Lung (tissue), 11 donors: ENCODE measurements at regions not wholly inside any gene's neighbourhood (a gene's known extent, or its start where the extent isn't known, plus 50 kb on each side); places are given as distances from the start of the nearest gene placed in this dataset.

Source experiments
- ATAC-seq: fragments of 200-7000 bp; cut with Tn5 transposase; one replicate; pipeline ENCODE4 v1.9.1; 2020; ENCODE audit warnings: moderate number of reproducible peaks; ENCODE audit not compliant: insufficient read depth, low FRiP score
- DNase-seq, 3 donors: peaks; one replicate each; pipeline ENCODE4 v3.0.0-alpha.2; 2013 to 2017
- H3K27ac ChIP-seq, 2 donors: one replicate each; pipeline ENCODE4 v1.5.1; 2013; ENCODE audit warnings: mild to moderate bottlenecking in 2 of 2, moderate library complexity in 2 of 2, control low read depth in 1 of 2, inconsistent platforms in 1 of 2, low read depth in 1 of 2, low read length in 1 of 2
- H3K27me3 ChIP-seq, 3 donors: one replicate each; pipeline ENCODE4 v1.5.1; 2013; ENCODE audit warnings: low read length in 2 of 3; ENCODE audit not compliant: control insufficient read depth in 3 of 3, insufficient read depth in 3 of 3
- H3K36me3 ChIP-seq, 4 donors: one replicate each; pipeline ENCODE4 v1.5.1; 2013; ENCODE audit warnings: low read length in 4 of 4, mild to moderate bottlenecking in 1 of 4, moderate library complexity in 1 of 4; ENCODE audit not compliant: control insufficient read depth in 4 of 4, insufficient read depth in 4 of 4
- H3K4me1 ChIP-seq, 5 donors: one replicate each; pipeline ENCODE4 v1.5.1; 2013; ENCODE audit warnings: low read length in 5 of 5, mild to moderate bottlenecking in 2 of 5, moderate library complexity in 1 of 5; ENCODE audit not compliant: control insufficient read depth in 5 of 5, insufficient read depth in 5 of 5
- H3K4me3 ChIP-seq: one replicate; pipeline ENCODE4 v1.5.1; 2013; ENCODE audit warnings: mild to moderate bottlenecking, control low read depth, moderate library complexity
- H3K9ac ChIP-seq, 2 donors: one replicate each; pipeline ENCODE4 v1.5.1; 2013; ENCODE audit warnings: low read length in 2 of 2, control low read depth in 1 of 2; ENCODE audit not compliant: insufficient read depth in 1 of 2
- H3K9me3 ChIP-seq, 4 donors: one replicate each; pipeline ENCODE4 v1.5.1; 2013; ENCODE audit warnings: low read length in 3 of 4, mild to moderate bottlenecking in 1 of 4, moderate library complexity in 1 of 4; ENCODE audit not compliant: control insufficient read depth in 4 of 4, insufficient read depth in 3 of 4
- CTCF ChIP-seq: IDR thresholded peaks from 2 replicates; pipeline ENCODE4 v1.5.1; 2012; ENCODE audit warnings: mild to moderate bottlenecking; ENCODE audit errors: control extremely low read depth, extremely low read depth
- WGBS, 2 donors: extraction: QIAGEN DNeasy Blood & Tissue Kit; methylation state at CpG; one replicate each; pipeline ENCODE4 v1.1.7; 2013; 5-methylcytosine and 5-hydroxymethylcytosine counted together
- donor health status: control.
- donor health status: control.
- donor health status: Bipolar disorder and iron deficiency.
- donor health status: healthy.
- donor health status: DM: yes; HTN: yes; CAD: no.

GRCh38 chr14:45811155-45811554 is 558.2 kb upstream of the MIS18BP1 start:
- Histone ChIP-seq H3K4me1 (peaks cover 0 to 6% (median 0%) of the 10 kb centered on the region in 5 donors), H3K9ac (no peak overlapping the region), H3K4me3 (no peak overlapping the region), H3K36me3 (no peaks in the 10 kb centered on the region), H3K27me3 (no peaks in the 10 kb centered on the region), H3K9me3 (peaks cover 0 to 3% (median 0%) of the 10 kb centered on the region in 4 donors), H3K27ac (no peak overlapping the region)
- DNase-seq = no peak
- no peak for ATAC-seq
- no peak for TF ChIP-seq CTCF
- WGBS, 2 donors = 81 to 90% methylated on average over 2 of the region's 2 CpGs

GRCh38 chr14:45810152-45810872 is 557.3 kb upstream of the MIS18BP1 start:
- Histone ChIP-seq H3K9ac (no peak overlapping the region), H3K4me1 (peaks cover 0 to 6% (median 0%) of the 10 kb centered on the region in 5 donors), H3K27me3 (no peaks in the 10 kb centered on the region), H3K27ac (no peak overlapping the region), H3K36me3 (no peaks in the 10 kb centered on the region), H3K9me3 (peaks cover 0 to 3% (median 0%) of the 10 kb centered on the region in 4 donors), H3K4me3 (no peak overlapping the region)
- peak in 2 of 3 donors; percentile 13 to 37 for DNase-seq
- TF ChIP-seq CTCF = no peak
- ATAC-seq = no peak
- 21 to 34% methylated on average over 3 of the region's 3 CpGs for WGBS, 2 donors

GRCh38 chr14:45807178-45807899 is 554.3 kb upstream of the MIS18BP1 start:
- H3K4me1 ChIP-seq = peaks cover 0 to 6% (median 0%) of the 10 kb centered on the region in 5 donors
- H3K4me3 ChIP-seq = no peak overlapping the region
- no peaks in the 10 kb centered on the region for H3K36me3 ChIP-seq
- DNase-seq = no peak
- WGBS, 2 donors = 59 to 76% methylated on average over 5 of the region's 5 CpGs
- no peak for TF ChIP-seq CTCF
- no peak overlapping the region for H3K9ac ChIP-seq
- no peak overlapping the region for H3K27ac ChIP-seq
- ATAC-seq = no peak
- H3K9me3 ChIP-seq = no peaks in the 10 kb centered on the region
- H3K27me3 ChIP-seq = no peaks in the 10 kb centered on the region
